Progenitor cell of endocrine pancreas (in vitro differentiated cells): ENCODE measurements at regions not wholly inside any gene's neighbourhood (a gene's known extent, or its start where the extent isn't known, plus 50 kb on each side); places are given as distances from the start of the nearest gene placed in this dataset.

Experiments
- DNase-seq: peaks from one replicate; pipeline ENCODE4 v3.0.0; 2021; ENCODE audit warnings: low spot score; ENCODE audit not compliant: unreplicated experiment
- H3K27ac Mint-ChIP-seq: 2 replicates; pipeline ENCODE4 v1.8.0; 2021; ENCODE audit warnings: mild to moderate bottlenecking, moderate library complexity, mixed read lengths
- H3K27me3 Mint-ChIP-seq: 2 replicates; pipeline ENCODE4 v1.8.0; 2021; ENCODE audit warnings: mixed read lengths
- H3K36me3 Mint-ChIP-seq: 2 replicates; pipeline ENCODE4 v1.8.0; 2022; ENCODE audit warnings: mixed read lengths; ENCODE audit not compliant: insufficient read depth
- H3K4me1 Mint-ChIP-seq: 2 replicates; pipeline ENCODE4 v1.8.0; 2021; ENCODE audit warnings: low read depth, mixed read lengths
- H3K4me3 Mint-ChIP-seq: 2 replicates; pipeline ENCODE4 v1.8.0; 2021; ENCODE audit warnings: low read depth, mild to moderate bottlenecking, moderate library complexity, mixed read lengths
- H3K9me3 Mint-ChIP-seq: 2 replicates; pipeline ENCODE4 v1.8.0; 2021; ENCODE audit warnings: low read depth, mixed read lengths
- TF ChIP-seq, protein P1 (sequence below): fragments of 200-600 bp; sonication (generic); IDR thresholded peaks from one replicate; pipeline ENCODE4 v1.5.0; 2021; ENCODE audit warnings: antibody characterized with exemption, mild to moderate bottlenecking; ENCODE audit not compliant: unreplicated experiment

- Mint-ChIP-seq H3K27me3 (peaks cover 3% of the 10 kb centered on the region), H3K27ac (no peak overlapping the region), H3K4me3 (no peak overlapping the region), H3K4me1 (no peaks in the 10 kb centered on the region), H3K9me3 (no peaks in the 10 kb centered on the region), H3K36me3 (no peaks in the 10 kb centered on the region)
- TF ChIP-seq, protein P1, sequence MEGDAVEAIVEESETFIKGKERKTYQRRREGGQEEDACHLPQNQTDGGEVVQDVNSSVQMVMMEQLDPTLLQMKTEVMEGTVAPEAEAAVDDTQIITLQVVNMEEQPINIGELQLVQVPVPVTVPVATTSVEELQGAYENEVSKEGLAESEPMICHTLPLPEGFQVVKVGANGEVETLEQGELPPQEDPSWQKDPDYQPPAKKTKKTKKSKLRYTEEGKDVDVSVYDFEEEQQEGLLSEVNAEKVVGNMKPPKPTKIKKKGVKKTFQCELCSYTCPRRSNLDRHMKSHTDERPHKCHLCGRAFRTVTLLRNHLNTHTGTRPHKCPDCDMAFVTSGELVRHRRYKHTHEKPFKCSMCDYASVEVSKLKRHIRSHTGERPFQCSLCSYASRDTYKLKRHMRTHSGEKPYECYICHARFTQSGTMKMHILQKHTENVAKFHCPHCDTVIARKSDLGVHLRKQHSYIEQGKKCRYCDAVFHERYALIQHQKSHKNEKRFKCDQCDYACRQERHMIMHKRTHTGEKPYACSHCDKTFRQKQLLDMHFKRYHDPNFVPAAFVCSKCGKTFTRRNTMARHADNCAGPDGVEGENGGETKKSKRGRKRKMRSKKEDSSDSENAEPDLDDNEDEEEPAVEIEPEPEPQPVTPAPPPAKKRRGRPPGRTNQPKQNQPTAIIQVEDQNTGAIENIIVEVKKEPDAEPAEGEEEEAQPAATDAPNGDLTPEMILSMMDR = no peak
- DNase-seq = no peak
Observed at GRCh38 chr18:4599312-4599711, 144.2 kb upstream of the DLGAP1 start.

DNA sequence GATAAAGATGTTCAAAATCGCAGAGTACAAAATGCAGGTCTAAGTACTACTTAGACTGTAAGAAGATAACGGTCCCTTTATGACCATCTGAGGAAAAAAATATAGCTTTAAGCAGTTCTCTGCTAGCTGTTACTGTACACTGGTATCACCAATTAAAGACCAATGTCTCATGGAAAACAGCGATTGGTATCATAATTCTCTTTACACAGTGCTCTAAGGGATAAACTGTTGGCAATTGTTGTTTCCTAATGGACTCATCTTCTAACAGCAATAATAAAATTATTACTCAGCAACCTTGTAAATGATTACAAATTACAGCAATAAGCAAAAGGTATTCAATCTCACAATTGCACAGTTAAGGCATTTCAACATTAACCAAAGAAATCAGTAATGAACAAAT lies 142.2 kb upstream of the DLGAP1 start:
- no peak for DNase-seq
- H3K4me1 Mint-ChIP-seq = no peaks in the 10 kb centered on the region
- TF ChIP-seq, protein P1 = no peak
- peaks cover 3% of the 10 kb centered on the region for H3K27me3 Mint-ChIP-seq
- H3K27ac Mint-ChIP-seq = no peak overlapping the region
- no peak overlapping the region for H3K4me3 Mint-ChIP-seq
- H3K9me3 Mint-ChIP-seq = no peaks in the 10 kb centered on the region
- no peaks in the 10 kb centered on the region for H3K36me3 Mint-ChIP-seq

GRCh38 chr18:4593895-4594294 lies 138.8 kb upstream of the DLGAP1 start:
- Mint-ChIP-seq H3K9me3 (no peaks in the 10 kb centered on the region), H3K27me3 (no peaks in the 10 kb centered on the region), H3K4me1 (peaks cover 5% of the 10 kb centered on the region), H3K27ac (no peak overlapping the region), H3K36me3 (no peaks in the 10 kb centered on the region), H3K4me3 (no peak overlapping the region)
- DNase-seq = no peak
- TF ChIP-seq, protein P1 = no peak

GRCh38 chr18:4593459-4593858 lies 138.4 kb upstream of the DLGAP1 start:
- Mint-ChIP-seq H3K4me1 (peaks cover 8% of the 10 kb centered on the region), H3K27me3 (no peaks in the 10 kb centered on the region), H3K36me3 (no peaks in the 10 kb centered on the region), H3K9me3 (no peaks in the 10 kb centered on the region), H3K4me3 (no peak overlapping the region), H3K27ac (no peak overlapping the region)
- TF ChIP-seq, protein P1 = no peak
- DNase-seq = no peak

- Mint-ChIP-seq H3K4me3 (no peak overlapping the region), H3K9me3 (no peaks in the 10 kb centered on the region), H3K4me1 (peaks cover 8% of the 10 kb centered on the region), H3K36me3 (no peaks in the 10 kb centered on the region), H3K27me3 (peaks cover 2% of the 10 kb centered on the region), H3K27ac (no peak overlapping the region)
- TF ChIP-seq, protein P1 = no peak
- no peak for DNase-seq
Observed at GRCh38 chr18:4589056-4589800, 134.1 kb upstream of the DLGAP1 start.
